B cell (primary cell): ENCODE measurements at regions not wholly inside any gene's neighbourhood (a gene's known extent, or its start where the extent isn't known, plus 50 kb on each side); places are given as distances from the start of the nearest gene placed in this dataset.

ENCODE experiments used
- EZH2 ChIP-seq: IDR thresholded peaks from 2 replicates; pipeline ENCODE4 v1.6.1; 2012; ENCODE audit warnings: borderline replicate concordance, low read depth, mild to moderate bottlenecking, moderate library complexity, low read length; ENCODE audit not compliant: insufficient read depth, poor library complexity, severe bottlenecking
- TF ChIP-seq, protein P1 (sequence below): fragments of 200-600 bp; IDR thresholded peaks from one replicate; pipeline ENCODE4 v1.8.0; 2022; ENCODE audit warnings: antibody characterized with exemption, mild to moderate bottlenecking

DNA sequence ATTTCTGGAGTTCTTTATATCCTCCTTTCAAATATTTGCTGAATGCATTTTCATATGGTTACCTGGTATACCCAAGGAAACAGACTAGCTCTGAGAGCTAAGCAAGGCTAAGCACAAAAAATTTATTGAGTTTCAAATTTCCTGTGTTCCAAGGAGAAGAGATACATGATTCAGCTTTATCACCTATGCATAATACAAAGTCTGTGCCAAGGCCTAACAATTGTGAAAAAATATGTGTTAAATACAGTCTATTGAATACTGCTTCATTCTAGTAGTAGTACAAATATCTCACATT lies 103.7 kb upstream of the LGR5 start:
- TF ChIP-seq, protein P1, sequence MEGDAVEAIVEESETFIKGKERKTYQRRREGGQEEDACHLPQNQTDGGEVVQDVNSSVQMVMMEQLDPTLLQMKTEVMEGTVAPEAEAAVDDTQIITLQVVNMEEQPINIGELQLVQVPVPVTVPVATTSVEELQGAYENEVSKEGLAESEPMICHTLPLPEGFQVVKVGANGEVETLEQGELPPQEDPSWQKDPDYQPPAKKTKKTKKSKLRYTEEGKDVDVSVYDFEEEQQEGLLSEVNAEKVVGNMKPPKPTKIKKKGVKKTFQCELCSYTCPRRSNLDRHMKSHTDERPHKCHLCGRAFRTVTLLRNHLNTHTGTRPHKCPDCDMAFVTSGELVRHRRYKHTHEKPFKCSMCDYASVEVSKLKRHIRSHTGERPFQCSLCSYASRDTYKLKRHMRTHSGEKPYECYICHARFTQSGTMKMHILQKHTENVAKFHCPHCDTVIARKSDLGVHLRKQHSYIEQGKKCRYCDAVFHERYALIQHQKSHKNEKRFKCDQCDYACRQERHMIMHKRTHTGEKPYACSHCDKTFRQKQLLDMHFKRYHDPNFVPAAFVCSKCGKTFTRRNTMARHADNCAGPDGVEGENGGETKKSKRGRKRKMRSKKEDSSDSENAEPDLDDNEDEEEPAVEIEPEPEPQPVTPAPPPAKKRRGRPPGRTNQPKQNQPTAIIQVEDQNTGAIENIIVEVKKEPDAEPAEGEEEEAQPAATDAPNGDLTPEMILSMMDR, result no peak
- TF ChIP-seq EZH2, result no peak
